ENCODE measurements at regions not wholly inside any gene's neighbourhood (a gene's known extent, or its start where the extent isn't known, plus 50 kb on each side); places are given as distances from the start of the nearest gene placed in this dataset.
"Not testable (repeated sequence)": the region's sequence is repeated elsewhere in the genome, so short reads cannot be mapped to it uniquely, and the experiment has no call there.

- intact Hi-C loops (cut with DNase I) = no loop called here
- Histone ChIP-seq H3K4me1 (no peaks in the 10 kb centered on the region), H3K36me3 (no peaks in the 10 kb centered on the region), H3K27ac (replicated peaks in 1 of 4) (no peak overlapping the region), H3K9me3 (no peaks in the 10 kb centered on the region), H3K4me3 (no peak overlapping the region), H3K27me3 (no peaks in the 10 kb centered on the region)
- DNase-seq (ENCODE audit: extremely low spot score) = no peak
- no peak for TF ChIP-seq EP300 (IDR thresholded peaks at IDR 0.05)
- TF ChIP-seq CTCF (IDR thresholded peaks at IDR 0.05) = no peak
- no peak for TF ChIP-seq POLR2AphosphoS5 (IDR thresholded peaks at IDR 0.05)
- no peak for TF ChIP-seq POLR2A (IDR thresholded peaks at IDR 0.05; ENCODE audit: low read depth)
- WGBS = 95% methylated on average over 1 of the region's 1 CpG
These were observed 180.8 kb upstream of the CDK1 start for GRCh38 chr10:60597513-60597912.

- H3K27ac ChIP-seq (replicated peaks in 1 of 4) = no peak overlapping the region
- H3K36me3 ChIP-seq = no peaks in the 10 kb centered on the region
- no peaks in the 10 kb centered on the region for H3K27me3 ChIP-seq
- H3K4me3 ChIP-seq = no peak overlapping the region
- intact Hi-C loops (cut with DNase I) = no loop called here
- WGBS = 88% methylated on average over 3 of the region's 3 CpGs
- H3K4me1 ChIP-seq = no peaks in the 10 kb centered on the region
- TF ChIP-seq CTCF (IDR thresholded peaks at IDR 0.05) (no peak), POLR2A (IDR thresholded peaks at IDR 0.05; ENCODE audit: low read depth) (no peak)
- H3K9me3 ChIP-seq = no peaks in the 10 kb centered on the region
- no peak for DNase-seq (ENCODE audit: extremely low spot score)
These were observed 182.4 kb upstream of the CDK1 start for GRCh38 chr10:60595852-60596251.

GRCh38 chr10:60594476-60595051 is 183.7 kb upstream of the CDK1 start:
- no peaks in the 10 kb centered on the region for H3K27me3 ChIP-seq
- intact Hi-C loops (cut with DNase I) = no loop called here
- no peak overlapping the region for H3K27ac ChIP-seq (replicated peaks in 1 of 4)
- no peak for TF ChIP-seq POLR2AphosphoS5 (IDR thresholded peaks at IDR 0.05)
- no peaks in the 10 kb centered on the region for H3K36me3 ChIP-seq
- H3K9me3 ChIP-seq = no peaks in the 10 kb centered on the region
- no peak overlapping the region for H3K4me3 ChIP-seq
- no peaks in the 10 kb centered on the region for H3K4me1 ChIP-seq
- WGBS = 91% methylated on average over 1 of the region's 1 CpG
- no peak for DNase-seq (ENCODE audit: extremely low spot score)

- no peak for DNase-seq (ENCODE audit: extremely low spot score)
- Histone ChIP-seq H3K4me1 (no peaks in the 10 kb centered on the region), H3K27ac (replicated peaks in 1 of 4) (no peak overlapping the region), H3K9me3 (no peaks in the 10 kb centered on the region), H3K4me3 (no peak overlapping the region), H3K36me3 (no peaks in the 10 kb centered on the region), H3K27me3 (no peaks in the 10 kb centered on the region)
- TF ChIP-seq EP300 (IDR thresholded peaks at IDR 0.05) (no peak), CTCF (IDR thresholded peaks at IDR 0.05) (no peak), POLR2AphosphoS5 (IDR thresholded peaks at IDR 0.05) (no peak), POLR2A (IDR thresholded peaks at IDR 0.05; ENCODE audit: low read depth) (no peak)
- intact Hi-C loops (cut with DNase I) = no loop called here
- 94% methylated on average over 2 of the region's 2 CpGs for WGBS
These were observed 187.2 kb upstream of the CDK1 start for GRCh38 chr10:60591119-60591518.

- H3K27me3 ChIP-seq = no peaks in the 10 kb centered on the region
- no peak for DNase-seq (ENCODE audit: extremely low spot score)
- H3K4me3 ChIP-seq = no peak overlapping the region
- H3K27ac ChIP-seq (replicated peaks in 1 of 4) = no peak overlapping the region
- H3K9me3 ChIP-seq = no peaks in the 10 kb centered on the region
- intact Hi-C loops (cut with DNase I) = no loop called here
- H3K4me1 ChIP-seq = no peaks in the 10 kb centered on the region
- WGBS = 81% methylated on average over 2 of the region's 2 CpGs
- TF ChIP-seq EP300 (IDR thresholded peaks at IDR 0.05) (no peak), POLR2A (IDR thresholded peaks at IDR 0.05; ENCODE audit: low read depth) (no peak), POLR2AphosphoS5 (IDR thresholded peaks at IDR 0.05) (no peak)
- H3K36me3 ChIP-seq = no peaks in the 10 kb centered on the region
These were observed 188.9 kb upstream of the CDK1 start for GRCh38 chr10:60589376-60589775.

- WGBS = 98% methylated on average over 2 of the region's 2 CpGs
- H3K9me3 ChIP-seq; H3K27ac ChIP-seq (replicated peaks in 1 of 4); H3K27me3 ChIP-seq; DNase-seq (ENCODE audit: extremely low spot score); H3K4me3 ChIP-seq; H3K4me1 ChIP-seq; intact Hi-C loops (cut with DNase I); H3K36me3 ChIP-seq: not testable (repeated sequence)
These were observed 192.1 kb upstream of the ANK3 start for GRCh38 chr10:60581782-60582181.

All from esophagus muscularis mucosa (tissue), 4 donors.